ENCODE measurements at regions not wholly inside any gene's neighbourhood (a gene's known extent, or its start where the extent isn't known, plus 50 kb on each side); places are given as distances from the start of the nearest gene placed in this dataset.

DNA sequence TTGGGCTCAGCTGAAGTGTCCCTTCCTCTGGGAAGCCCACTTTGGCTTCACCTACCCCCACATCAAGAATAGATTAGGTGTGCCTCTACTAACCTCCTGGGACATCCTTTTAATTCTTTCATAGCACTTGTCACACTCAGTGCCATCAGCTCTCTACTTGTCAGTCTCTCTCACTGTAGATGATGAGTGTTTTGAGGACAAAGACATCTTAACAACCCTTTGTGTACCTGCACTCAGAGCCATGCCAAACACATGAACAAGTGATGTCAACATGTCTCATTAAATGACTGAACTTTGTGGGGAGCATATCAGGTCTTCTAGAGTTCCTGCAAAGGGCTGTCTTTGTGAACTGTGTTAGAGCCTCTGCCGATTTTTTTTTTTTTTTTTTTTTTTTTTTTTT lies 87.0 kb upstream of the AMOTL1 start:
- TF ChIP-seq, protein P1, sequence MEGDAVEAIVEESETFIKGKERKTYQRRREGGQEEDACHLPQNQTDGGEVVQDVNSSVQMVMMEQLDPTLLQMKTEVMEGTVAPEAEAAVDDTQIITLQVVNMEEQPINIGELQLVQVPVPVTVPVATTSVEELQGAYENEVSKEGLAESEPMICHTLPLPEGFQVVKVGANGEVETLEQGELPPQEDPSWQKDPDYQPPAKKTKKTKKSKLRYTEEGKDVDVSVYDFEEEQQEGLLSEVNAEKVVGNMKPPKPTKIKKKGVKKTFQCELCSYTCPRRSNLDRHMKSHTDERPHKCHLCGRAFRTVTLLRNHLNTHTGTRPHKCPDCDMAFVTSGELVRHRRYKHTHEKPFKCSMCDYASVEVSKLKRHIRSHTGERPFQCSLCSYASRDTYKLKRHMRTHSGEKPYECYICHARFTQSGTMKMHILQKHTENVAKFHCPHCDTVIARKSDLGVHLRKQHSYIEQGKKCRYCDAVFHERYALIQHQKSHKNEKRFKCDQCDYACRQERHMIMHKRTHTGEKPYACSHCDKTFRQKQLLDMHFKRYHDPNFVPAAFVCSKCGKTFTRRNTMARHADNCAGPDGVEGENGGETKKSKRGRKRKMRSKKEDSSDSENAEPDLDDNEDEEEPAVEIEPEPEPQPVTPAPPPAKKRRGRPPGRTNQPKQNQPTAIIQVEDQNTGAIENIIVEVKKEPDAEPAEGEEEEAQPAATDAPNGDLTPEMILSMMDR (IDR thresholded peaks at IDR 0.05) = no peak
- ATAC-seq (no peak), DNase-seq (no peak)
- Histone ChIP-seq H3K4me3 (no peak overlapping the region), H3K36me3 (no peaks in the 10 kb centered on the region), H3K4me1 (no peaks in the 10 kb centered on the region), H3K9me3 (peaks cover 0 to 9% of the 10 kb centered on the region in 2 donors), H3K27ac (no peak overlapping the region), H3K27me3 (no peaks in the 10 kb centered on the region)
- intact Hi-C loops (cut with DNase I) = no loop called here

- H3K9me3 ChIP-seq = peaks cover 0 to 12% of the 10 kb centered on the region in 2 donors
- TF ChIP-seq, protein P1 (IDR thresholded peaks at IDR 0.05) = no peak
- no peaks in the 10 kb centered on the region for H3K27me3 ChIP-seq
- intact Hi-C loops (cut with DNase I) = no loop called here
- no peak for ATAC-seq
- H3K36me3 ChIP-seq = no peaks in the 10 kb centered on the region
- no peak overlapping the region for H3K4me3 ChIP-seq
- H3K4me1 ChIP-seq = no peaks in the 10 kb centered on the region
- no peak for DNase-seq
- no peak overlapping the region for H3K27ac ChIP-seq
Measured at GRCh38 chr11:94681852-94682251, 86.3 kb upstream of the AMOTL1 start.

DNA sequence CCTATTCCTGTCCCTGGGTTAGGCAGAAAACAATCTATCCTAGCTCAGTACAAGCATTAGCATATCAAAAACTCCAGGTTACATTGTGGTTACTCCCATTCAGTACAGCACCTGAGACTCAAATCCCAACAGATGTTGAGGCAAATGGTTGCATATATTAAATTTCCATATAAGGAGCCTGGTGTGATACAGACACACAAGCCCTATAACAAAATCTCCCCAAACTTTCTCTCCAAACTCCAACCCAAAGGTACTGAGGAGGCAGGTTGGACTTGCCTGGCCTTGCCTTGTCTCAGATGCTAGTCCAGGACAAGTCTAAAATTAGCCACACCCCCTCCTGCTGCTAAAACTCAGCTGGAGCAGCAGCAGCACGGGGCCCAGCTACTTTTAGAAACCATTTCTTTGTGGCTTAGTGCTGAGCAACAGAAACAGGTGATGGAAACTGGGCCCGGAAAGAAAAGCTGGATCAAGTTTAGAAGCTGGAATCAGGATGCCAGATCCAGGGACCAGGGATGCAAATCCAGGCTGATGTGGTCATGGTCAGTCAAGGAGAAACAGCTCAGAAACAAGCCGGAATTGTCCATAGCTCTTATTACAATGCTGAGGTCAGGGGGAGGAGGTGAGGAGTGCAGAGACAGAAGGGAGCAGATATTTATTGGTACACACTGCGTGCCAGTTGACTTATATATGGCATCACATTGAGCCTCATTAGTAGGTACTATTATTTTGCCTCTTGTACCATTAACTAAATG lies 73.7 kb upstream of the AMOTL1 start:
- ATAC-seq (no peak), DNase-seq (no peak)
- TF ChIP-seq, protein P1 (IDR thresholded peaks at IDR 0.05) = no peak
- Histone ChIP-seq H3K4me3 (no peak overlapping the region), H3K4me1 (no peaks in the 10 kb centered on the region), H3K9me3 (no peaks in the 10 kb centered on the region), H3K36me3 (no peaks in the 10 kb centered on the region), H3K27ac (no peak overlapping the region), H3K27me3 (no peaks in the 10 kb centered on the region)
- intact Hi-C loops (cut with DNase I) = no loop called here

DNA sequence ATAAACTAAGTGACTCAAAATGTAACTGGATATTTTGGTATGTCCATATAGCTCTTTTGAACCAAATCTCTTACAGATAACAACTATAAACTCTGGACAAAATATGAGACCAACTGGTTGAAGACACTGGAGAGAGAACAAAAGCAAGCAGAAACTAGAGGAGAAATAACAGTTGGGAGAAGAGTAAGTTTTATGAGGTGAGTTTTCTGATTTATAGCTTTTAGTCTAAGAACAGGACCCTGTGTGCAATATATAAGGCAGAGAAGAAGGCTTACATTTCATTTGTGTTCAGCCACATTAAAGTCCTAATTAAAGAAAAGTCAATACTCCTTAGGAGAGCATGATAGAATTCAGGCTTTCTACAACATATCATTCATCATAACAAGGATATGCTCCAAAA lies 71.0 kb upstream of the AMOTL1 start:
- Histone ChIP-seq H3K9me3 (no peaks in the 10 kb centered on the region), H3K36me3 (no peaks in the 10 kb centered on the region), H3K27ac (no peak overlapping the region), H3K27me3 (no peaks in the 10 kb centered on the region), H3K4me3 (no peak overlapping the region), H3K4me1 (no peaks in the 10 kb centered on the region)
- DNase-seq (no peak), ATAC-seq (no peak)
- TF ChIP-seq, protein P1 (IDR thresholded peaks at IDR 0.05) = no peak
- intact Hi-C loops (cut with DNase I) = no loop called here

GRCh38 chr11:94700622-94701021 lies 67.5 kb upstream of the AMOTL1 start:
- Histone ChIP-seq H3K27me3 (no peaks in the 10 kb centered on the region), H3K27ac (no peak overlapping the region), H3K4me1 (no peaks in the 10 kb centered on the region), H3K4me3 (no peak overlapping the region), H3K9me3 (no peaks in the 10 kb centered on the region), H3K36me3 (no peaks in the 10 kb centered on the region)
- intact Hi-C loops (cut with DNase I) = no loop called here
- ATAC-seq (no peak), DNase-seq (no peak)
- TF ChIP-seq, protein P1 (IDR thresholded peaks at IDR 0.05) = no peak
